ENCODE measurements at regions not wholly inside any gene's neighbourhood (a gene's known extent, or its start where the extent isn't known, plus 50 kb on each side); places are given as distances from the start of the nearest gene placed in this dataset.
"Not testable (repeated sequence)": the region's sequence is repeated elsewhere in the genome, so short reads cannot be mapped to it uniquely, and the experiment has no call there.

GRCh38 chr2:189238903-189239302 is 59.3 kb upstream of the COL5A2 start:
- no peaks in the 10 kb centered on the region for H3K36me3 ChIP-seq (ENCODE audit: control insufficient read depth in 4 of 4, insufficient read depth in 3 of 4, low read depth in 1 of 4, low read length in 3 of 4)
- no peak overlapping the region for H3K9ac ChIP-seq (ENCODE audit: low read depth in 1 of 2, low read length in 2 of 2)
- TF ChIP-seq JUND (IDR thresholded peaks at IDR 0.05) (no peak), RXRA (IDR thresholded peaks at IDR 0.05) (no peak), CTCF (IDR thresholded peaks at IDR 0.05; ENCODE audit: low read depth, low read length, missing input control) (no peak), FOXA2 (IDR thresholded peaks at IDR 0.05) (no peak), TAF1 (conservative IDR thresholded peaks at IDR 0.05) (no peak), HNF4A (conservative IDR thresholded peaks at IDR 0.05) (peak; percentile 6 to 29), EGR1 (IDR thresholded peaks at IDR 0.05; ENCODE audit: low read depth in 2 of 2) (no peak), YY1 (IDR thresholded peaks at IDR 0.05) (no peak)
- H3K9me3 ChIP-seq (ENCODE audit: control insufficient read depth in 4 of 4, low read length in 3 of 4): peaks cover 0 to 1% (median 0%) of the 10 kb centered on the region in 4 donors
- H3K27me3 ChIP-seq (ENCODE audit: control insufficient read depth in 4 of 4, insufficient read depth in 4 of 4, low read length in 3 of 4): no peaks in the 10 kb centered on the region
- no peak for DNase-seq (ENCODE audit: low spot score)
- no peaks in the 10 kb centered on the region for H3K4me1 ChIP-seq (ENCODE audit: control insufficient read depth in 4 of 4, insufficient read depth in 4 of 4, low read length in 3 of 4)
- H3K27ac ChIP-seq (ENCODE audit: low read depth in 1 of 2, low read length in 2 of 2): no peak overlapping the region
- no peak overlapping the region for H3K4me3 ChIP-seq (ENCODE audit: low read depth in 1 of 3, low read length in 3 of 3)

- not testable (repeated sequence) for H3K27ac ChIP-seq (ENCODE audit: low read depth in 1 of 2, low read length in 2 of 2); H3K9me3 ChIP-seq (ENCODE audit: control insufficient read depth in 4 of 4, low read length in 3 of 4); H3K27me3 ChIP-seq (ENCODE audit: control insufficient read depth in 4 of 4, insufficient read depth in 4 of 4, low read length in 3 of 4); H3K9ac ChIP-seq (ENCODE audit: low read depth in 1 of 2, low read length in 2 of 2); DNase-seq (ENCODE audit: low spot score); H3K4me3 ChIP-seq (ENCODE audit: low read depth in 1 of 3, low read length in 3 of 3); H3K36me3 ChIP-seq (ENCODE audit: control insufficient read depth in 4 of 4, insufficient read depth in 3 of 4, low read depth in 1 of 4, low read length in 3 of 4); H3K4me1 ChIP-seq (ENCODE audit: control insufficient read depth in 4 of 4, insufficient read depth in 4 of 4, low read length in 3 of 4)
- WGBS: 95% methylated on average over 1 of the region's 1 CpG
Observed at GRCh38 chr2:189243843-189244242, 64.3 kb upstream of the COL5A2 start.

GRCh38 chr2:189247276-189247675 is 67.7 kb upstream of the COL5A2 start:
- Histone ChIP-seq H3K4me1 (ENCODE audit: control insufficient read depth in 4 of 4, insufficient read depth in 4 of 4, low read length in 3 of 4) (no peaks in the 10 kb centered on the region), H3K9me3 (ENCODE audit: control insufficient read depth in 4 of 4, low read length in 3 of 4) (peaks cover 0 to 2% (median 0%) of the 10 kb centered on the region in 4 donors), H3K4me3 (ENCODE audit: low read depth in 1 of 3, low read length in 3 of 3) (no peak overlapping the region), H3K27me3 (ENCODE audit: control insufficient read depth in 4 of 4, insufficient read depth in 4 of 4, low read length in 3 of 4) (no peaks in the 10 kb centered on the region), H3K9ac (ENCODE audit: low read depth in 1 of 2, low read length in 2 of 2) (no peak overlapping the region), H3K36me3 (ENCODE audit: control insufficient read depth in 4 of 4, insufficient read depth in 3 of 4, low read depth in 1 of 4, low read length in 3 of 4) (no peaks in the 10 kb centered on the region), H3K27ac (ENCODE audit: low read depth in 1 of 2, low read length in 2 of 2) (no peak overlapping the region)
- WGBS: 98% methylated on average over 1 of the region's 1 CpG
- DNase-seq (ENCODE audit: low spot score): no peak
- TF ChIP-seq CTCF (IDR thresholded peaks at IDR 0.05; ENCODE audit: low read depth, low read length, missing input control) (no peak), RAD21 (IDR thresholded peaks at IDR 0.05) (no peak), MAX (IDR thresholded peaks at IDR 0.05) (no peak), ZBTB33 (IDR thresholded peaks at IDR 0.05) (no peak), HNF4G (IDR thresholded peaks at IDR 0.05) (no peak), YY1 (IDR thresholded peaks at IDR 0.05) (no peak), NR2F2 (IDR thresholded peaks at IDR 0.05) (no peak), GABPA (IDR thresholded peaks at IDR 0.05 in 1 of 2, conservative IDR thresholded peaks at IDR 0.05 in 1 of 2) (no peak), FOXA2 (IDR thresholded peaks at IDR 0.05) (no peak)

Measured in liver (tissue), 8 donors.